GM12878 (cell line): ENCODE measurements at regions not wholly inside any gene's neighbourhood (a gene's known extent, or its start where the extent isn't known, plus 50 kb on each side); places are given as distances from the start of the nearest gene placed in this dataset.

Source experiments
- ATAC-seq: fragments of 200-7000 bp; cut with Tn5 transposase; 3 replicates; pipeline ENCODE4 v1.9.1; 2020; ENCODE audit warnings: mild to moderate bottlenecking, moderate library complexity
- BruUV-seq: library from RNA; stranded (reverse); fragments of 400-500 nt; replicated peaks from 2 replicates; lab custom pipeline; 2021; lab: Mats Ljungman, UMichigan
- CTCF ChIA-PET: fragments of 300-600 bp; sonication (Branson Sonifier 250); formaldehyde crosslinking; extraction: SDS; loops from one replicate; lab custom pipeline; 2021; ENCODE audit warnings: inconsistent platforms; lab: Yijun Ruan, JAX
- POLR2A ChIA-PET: fragments of 350-600 bp; formaldehyde crosslinking; extraction: SDS; loops from one replicate; lab custom pipeline; 2021; ENCODE audit warnings: inconsistent platforms; lab: Charles Lee
- RAD21 ChIA-PET: fragments of 300-600 bp; sonication (Branson Sonifier 250); formaldehyde crosslinking; loops from one replicate; lab custom pipeline; 2023; ENCODE audit warnings: antibody characterized with exemption; ENCODE audit not compliant: unreplicated experiment; lab: Charles Lee
- SMC1A ChIA-PET: fragments of 300-600 bp; sonication (Branson Sonifier 250); formaldehyde crosslinking; loops from one replicate; lab custom pipeline; 2023; ENCODE audit not compliant: unreplicated experiment, uncharacterized antibody; lab: Charles Lee
- DNase-seq: peaks from one replicate; pipeline ENCODE4 v3.0.0-alpha.2; 2011; ENCODE audit warnings: low read depth, low spot score
- FAIRE-seq: peaks from 3 replicates; lab custom pipeline; 2011; peaks lifted over from hg19 to GRCh38; lab: Jason Lieb, UNC
- H2AFZ ChIP-seq: 2 replicates; pipeline ENCODE4 v1.6.0; 2011; ENCODE audit warnings: low read depth, low read length, control low read depth; ENCODE audit not compliant: control insufficient read depth
- H3K27ac ChIP-seq: 2 replicates; pipeline ENCODE4 v1.5.1; 2011; ENCODE audit warnings: control low read depth; ENCODE audit not compliant: control insufficient read depth, insufficient read depth
- H3K27me3 ChIP-seq, 2 experiments: replicated peaks in 1 of 2; 2 replicates each; pipeline versions ENCODE4 v1.6.0 to v1.6.1; 2011; ENCODE audit warnings: low read length in 1 of 2; ENCODE audit not compliant: control insufficient read depth in 2 of 2, insufficient read depth in 2 of 2
- H3K36me3 ChIP-seq, 2 experiments: 2 replicates each; pipeline ENCODE4 v1.5.1; 2011; ENCODE audit warnings: low read length in 1 of 2; ENCODE audit not compliant: control insufficient read depth in 2 of 2, insufficient read depth in 2 of 2
- H3K4me1 ChIP-seq: 2 replicates; pipeline ENCODE4 v1.6.1; 2011; ENCODE audit warnings: mild to moderate bottlenecking, low read length, moderate library complexity, mixed read lengths; ENCODE audit not compliant: control insufficient read depth, insufficient read depth
- H3K4me2 ChIP-seq: 2 replicates; pipeline ENCODE4 v1.6.0; 2011; ENCODE audit warnings: control low read depth; ENCODE audit not compliant: control insufficient read depth, insufficient read depth
- H3K4me3 ChIP-seq: fragments of 200-600 bp; sonication (generic); 2 replicates; pipeline ENCODE4 v1.5.1; 2016
- H3K79me2 ChIP-seq: 2 replicates; pipeline ENCODE4 v1.6.0; 2011; ENCODE audit warnings: low read length; ENCODE audit not compliant: control insufficient read depth, insufficient read depth
- H3K9ac ChIP-seq: 2 replicates; pipeline ENCODE4 v1.8.0; 2011; ENCODE audit warnings: low read length, control low read depth, mixed read lengths; ENCODE audit not compliant: control insufficient read depth, insufficient read depth
- H3K9me3 ChIP-seq: replicated peaks from 3 replicates; pipeline ENCODE4 v1.5.1; 2011; ENCODE audit warnings: mild to moderate bottlenecking, low read length; ENCODE audit not compliant: control insufficient read depth, insufficient read depth
- H4K20me1 ChIP-seq: 2 replicates; pipeline ENCODE4 v1.6.0; 2011; ENCODE audit not compliant: control insufficient read depth, insufficient read depth
- ATF2 ChIP-seq: IDR thresholded peaks from 2 replicates; pipeline ENCODE4 v1.6.1; 2012; ENCODE audit warnings: low read length, inconsistent platforms
- BMI1 ChIP-seq: fragments of 450-650 bp; IDR thresholded peaks from 2 replicates; pipeline ENCODE4 v1.6.1; 2016; ENCODE audit warnings: mild to moderate bottlenecking, moderate library complexity, borderline replicate concordance
- CEBPB ChIP-seq, 2 experiments: fragments of 150-350 bp in 1 of 2; IDR thresholded peaks; 2 replicates each; pipeline ENCODE4 v1.6.1; 2012 to 2014; ENCODE audit warnings: low read depth in 2 of 2, low read length in 2 of 2, borderline replicate concordance in 1 of 2, inconsistent platforms in 1 of 2
- CEBPZ ChIP-seq: fragments of 150-350 bp; IDR thresholded peaks from 2 replicates; pipeline ENCODE4 v1.6.1; 2016; ENCODE audit warnings: low read depth, low read length
- CHD4 ChIP-seq: fragments of 200-600 bp; sonication (generic); IDR thresholded peaks from 2 replicates; pipeline ENCODE4 v1.6.1; 2016; ENCODE audit warnings: mild to moderate bottlenecking
- CREB1 ChIP-seq: IDR thresholded peaks from 2 replicates; pipeline ENCODE4 v1.6.1; 2012; ENCODE audit warnings: low read depth, mild to moderate bottlenecking, inconsistent platforms
- E2F8 ChIP-seq: fragments of 450-650 bp; IDR thresholded peaks from 2 replicates; pipeline ENCODE4 v1.6.1; 2018; ENCODE audit warnings: mild to moderate bottlenecking, low read depth, moderate library complexity; ENCODE audit not compliant: partially characterized antibody
- HCFC1 ChIP-seq: fragments of 150-350 bp; IDR thresholded peaks from 2 replicates; pipeline ENCODE4 v1.6.1; 2014; ENCODE audit warnings: low read length
- NKRF ChIP-seq: fragments of 450-650 bp; conservative IDR thresholded peaks from 2 replicates; pipeline ENCODE4 v1.6.1; 2017; ENCODE audit warnings: mild to moderate bottlenecking, moderate library complexity
- NR2C1 ChIP-seq: fragments of 450-650 bp; IDR thresholded peaks from 2 replicates; pipeline ENCODE4 v1.6.1; 2017; ENCODE audit warnings: antibody characterized with exemption, mild to moderate bottlenecking, moderate library complexity
- RCOR1 ChIP-seq: conservative IDR thresholded peaks from 2 replicates; pipeline ENCODE4 v1.6.1; 2012; ENCODE audit warnings: low read depth, low read length, improper control_type of control experiment
- SMARCA5 ChIP-seq: fragments of 450-650 bp; IDR thresholded peaks from 2 replicates; pipeline ENCODE4 v1.6.1; 2017; ENCODE audit warnings: mild to moderate bottlenecking
- TCF7 ChIP-seq: IDR thresholded peaks from 2 replicates; pipeline ENCODE4 v1.6.1; 2014; ENCODE audit warnings: antibody characterized with exemption, borderline replicate concordance
- USF1 ChIP-seq: IDR thresholded peaks from 2 replicates; pipeline ENCODE4 v1.6.1; 2011; ENCODE audit warnings: borderline replicate concordance, low read depth, mild to moderate bottlenecking, moderate library complexity, mixed read lengths, low read length; ENCODE audit not compliant: insufficient read depth; ENCODE audit errors: extremely low read length
- ZNF217 ChIP-seq: fragments of 450-650 bp; IDR thresholded peaks from 2 replicates; pipeline ENCODE4 v1.6.1; 2017; ENCODE audit warnings: antibody characterized with exemption, mild to moderate bottlenecking
- WGBS: methylation state at CpG from one replicate; pipeline ENCODE4 v1.1.6; 2016; ENCODE audit warnings: low lambda C conversion rate; ENCODE audit not compliant: insufficient replicate concordance, insufficient coverage; ENCODE audit errors: missing lambda C conversion rate; 5-methylcytosine and 5-hydroxymethylcytosine counted together
- in situ Hi-C: fragments of 300-500 bp; cut with MboI; formaldehyde crosslinking; loops from 9 replicates; pipeline ENCODE4 v1.14.3; 2018; ENCODE audit warnings: mixed read lengths
- intact Hi-C: fragments of 100-400 bp; cut with micrococcal nuclease; formaldehyde crosslinking; loops from one replicate; pipeline ENCODE4 v1.14.2; 2022; ENCODE audit not compliant: unreplicated experiment

- SMC1A ChIA-PET = no interaction called here
- TF ChIP-seq CREB1 (no peak), SMARCA5 (no peak), CHD4 (no peak), CEBPB (IDR thresholded peaks at IDR 0.05; ENCODE audit: borderline replicate concordance in 1 of 2, low read depth in 2 of 2, low read length in 2 of 2) (no peak), USF1 (no peak), E2F8 (no peak), NKRF (no peak), ZNF217 (no peak), TCF7 (no peak), ATF2 (no peak), NR2C1 (no peak), RCOR1 (no peak), HCFC1 (no peak), CEBPZ (no peak), BMI1 (no peak)
- BruUV-seq = no TSS peak
- H3K9me3 ChIP-seq = no peaks in the 10 kb centered on the region
- CTCF ChIA-PET = no interaction called here
- no peaks in the 10 kb centered on the region for H4K20me1 ChIP-seq
- no peak overlapping the region for H3K27ac ChIP-seq
- H3K4me2 ChIP-seq = no peak overlapping the region
- H3K9ac ChIP-seq = no peak overlapping the region
- H3K79me2 ChIP-seq = no peaks in the 10 kb centered on the region
- H3K4me1 ChIP-seq = no peaks in the 10 kb centered on the region
- intact Hi-C loops (loop anchor here (10.0 kb wide), 2 partner anchors 173 to 617 kb away; no protein-coding TSS in a partner anchor), in situ Hi-C loops (no loop called here)
- H3K4me3 ChIP-seq = no peak overlapping the region
- H2AFZ ChIP-seq = no peak overlapping the region
- ATAC-seq = no peak
- DNase-seq = no peak
- POLR2A ChIA-PET = no interaction called here
- RAD21 ChIA-PET = no interaction called here
- H3K36me3 ChIP-seq = no peaks in the 10 kb centered on the region
- 0 out of 4 replicates have a peak, but pooled peaks cover 0 to 2% of the 10 kb centered on the region in 2 experiments for H3K27me3 ChIP-seq
- 69% methylated on average over 5 of the region's 5 CpGs for WGBS
- no peak for FAIRE-seq
Observed at GRCh38 chr9:78607853-78608252, 310.9 kb downstream of the PSAT1 start.
